SK-N-SH treated with all-trans-retinoic acid at 6 μM for 48 hours (cell line): ENCODE measurements at regions not wholly inside any gene's neighbourhood (a gene's known extent, or its start where the extent isn't known, plus 50 kb on each side); places are given as distances from the start of the nearest gene placed in this dataset.

ENCODE experiments used
- ATAC-seq: fragments of 200-7000 bp; cut with Tn5 transposase; 3 replicates; pipeline ENCODE4 v1.9.1; 2020; ENCODE audit warnings: mild to moderate bottlenecking, moderate library complexity
- BACH2 ChIP-seq: fragments of 250-450 bp; sonication (Bioruptor Pico); IDR thresholded peaks from 2 replicates; pipeline ENCODE4 v1.9.0; 2021; ENCODE audit warnings: mild to moderate bottlenecking, borderline replicate concordance
- CREB5 ChIP-seq: fragments of 250-450 bp; sonication (Bioruptor Pico); IDR thresholded peaks from 2 replicates; pipeline ENCODE4 v1.5.1; 2020; ENCODE audit warnings: low read depth, mild to moderate bottlenecking, moderate library complexity
- CSDC2 ChIP-seq: fragments of 250-450 bp; sonication (Bioruptor Pico); IDR thresholded peaks from 2 replicates; pipeline ENCODE4 v1.5.0; 2020; ENCODE audit warnings: mild to moderate bottlenecking, moderate library complexity
- CSRNP3 ChIP-seq: fragments of 250-450 bp; sonication (Bioruptor Pico); IDR thresholded peaks from 2 replicates; pipeline ENCODE4 v1.5.1; 2021; ENCODE audit warnings: mild to moderate bottlenecking, moderate library complexity
- ESRRG ChIP-seq: fragments of 250-450 bp; sonication (Bioruptor Pico); IDR thresholded peaks from 2 replicates; pipeline ENCODE4 v1.6.1; 2021; ENCODE audit warnings: mild to moderate bottlenecking
- GLIS3 ChIP-seq: fragments of 250-450 bp; sonication (Bioruptor Pico); IDR thresholded peaks from 2 replicates; pipeline ENCODE4 v1.5.0; 2020; ENCODE audit warnings: mild to moderate bottlenecking, moderate library complexity
- ISL1 ChIP-seq: fragments of 250-450 bp; sonication (Bioruptor Pico); IDR thresholded peaks from 2 replicates; pipeline ENCODE4 v2.1.2; 2022; ENCODE audit warnings: mild to moderate bottlenecking, moderate library complexity
- OSR1 ChIP-seq: fragments of 250-450 bp; sonication (Bioruptor Pico); IDR thresholded peaks from 2 replicates; pipeline ENCODE4 v1.8.0; 2022; ENCODE audit warnings: moderate library complexity, mild to moderate bottlenecking, inconsistent platforms
- PATZ1 ChIP-seq: fragments of 250-450 bp; sonication (Bioruptor Pico); IDR thresholded peaks from 2 replicates; pipeline ENCODE4 v1.8.0; 2020; ENCODE audit warnings: mild to moderate bottlenecking, moderate library complexity, borderline replicate concordance
- POU6F1 ChIP-seq: fragments of 250-450 bp; sonication (Bioruptor Pico); IDR thresholded peaks from 2 replicates; pipeline ENCODE4 v1.8.0; 2021; ENCODE audit warnings: low read depth, mild to moderate bottlenecking, moderate library complexity, borderline replicate concordance
- PPARA ChIP-seq: fragments of 250-450 bp; sonication (Bioruptor Pico); IDR thresholded peaks from 2 replicates; pipeline ENCODE4 v1.5.0; 2020; ENCODE audit warnings: mild to moderate bottlenecking, borderline replicate concordance
- RARB ChIP-seq: fragments of 250-450 bp; sonication (Bioruptor Pico); IDR thresholded peaks from 2 replicates; pipeline ENCODE4 v1.8.0; 2021; ENCODE audit warnings: mild to moderate bottlenecking, moderate library complexity
- SNAI2 ChIP-seq: fragments of 250-450 bp; sonication (Bioruptor Pico); IDR thresholded peaks from 2 replicates; pipeline ENCODE4 v1.5.0; 2020; ENCODE audit warnings: mild to moderate bottlenecking, moderate library complexity
- TCF4 ChIP-seq: fragments of 250-450 bp; sonication (Bioruptor Pico); IDR thresholded peaks from 2 replicates; pipeline ENCODE4 v1.8.0; 2021; ENCODE audit warnings: mild to moderate bottlenecking, moderate library complexity, borderline replicate concordance
- TOX ChIP-seq: fragments of 250-450 bp; sonication (Bioruptor Pico); IDR thresholded peaks from 2 replicates; pipeline ENCODE4 v1.8.0; 2021; ENCODE audit warnings: mild to moderate bottlenecking, moderate library complexity, borderline replicate concordance
- TSHZ2 ChIP-seq: fragments of 250-450 bp; sonication (Bioruptor Pico); IDR thresholded peaks from 2 replicates; pipeline ENCODE4 v1.5.0; 2020; ENCODE audit warnings: mild to moderate bottlenecking, moderate library complexity
- ZC3H10 ChIP-seq: fragments of 250-450 bp; sonication (Bioruptor Pico); IDR thresholded peaks from 2 replicates; pipeline ENCODE4 v1.5.1; 2021; ENCODE audit warnings: mild to moderate bottlenecking, moderate library complexity
- ZFP3 ChIP-seq: fragments of 250-450 bp; sonication (Bioruptor Pico); IDR thresholded peaks from 2 replicates; pipeline ENCODE4 v1.5.0; 2020; ENCODE audit warnings: mild to moderate bottlenecking, moderate library complexity
- ZFP30 ChIP-seq: fragments of 450-650 bp; formaldehyde crosslinking; IDR thresholded peaks from 2 replicates; pipeline ENCODE4 v1.5.0; 2022; ENCODE audit warnings: mild to moderate bottlenecking, moderate library complexity
- ZNF565 ChIP-seq: fragments of 450-650 bp; formaldehyde crosslinking; conservative IDR thresholded peaks from 2 replicates; pipeline ENCODE4 v1.5.0; 2020; ENCODE audit warnings: low read depth, mild to moderate bottlenecking, moderate library complexity

- ATAC-seq = no peak
- TF ChIP-seq TOX (no peak), ZFP30 (CRISPR knock-in tag) (no peak), CSDC2 (CRISPR knock-in tag) (no peak), PATZ1 (CRISPR knock-in tag) (no peak), CREB5 (CRISPR knock-in tag) (no peak), SNAI2 (CRISPR knock-in tag) (no peak), TSHZ2 (CRISPR knock-in tag) (no peak), GLIS3 (no peak), ISL1 (CRISPR knock-in tag) (no peak), CSRNP3 (no peak), RARB (CRISPR knock-in tag) (no peak), OSR1 (CRISPR knock-in tag) (no peak), ZNF565 (CRISPR knock-in tag) (no peak), TCF4 (CRISPR knock-in tag) (no peak), ZC3H10 (CRISPR knock-in tag) (no peak), BACH2 (CRISPR knock-in tag) (no peak)
Measured at GRCh38 chr4:178778496-178778895, 1336.3 kb upstream of the AGA start.

- TF ChIP-seq CSRNP3 (no peak), CSDC2 (CRISPR knock-in tag) (no peak), ZFP30 (CRISPR knock-in tag) (no peak), ISL1 (CRISPR knock-in tag) (no peak), PPARA (CRISPR knock-in tag) (no peak), TOX (no peak), ZFP3 (CRISPR knock-in tag) (no peak)
- no peak for ATAC-seq
Measured at GRCh38 chr4:178781779-178782178, 1339.5 kb upstream of the AGA start.

GRCh38 chr4:178784491-178784890, 1342.3 kb upstream of the AGA start:
- TF ChIP-seq TOX (no peak), CSRNP3 (no peak)
- ATAC-seq = no peak

GRCh38 chr4:178789279-178789678, 1347.0 kb upstream of the AGA start:
- no peak for TF ChIP-seq PATZ1 (CRISPR knock-in tag)
- no peak for TF ChIP-seq ZFP30 (CRISPR knock-in tag)
- TF ChIP-seq TOX = no peak
- no peak for TF ChIP-seq RARB (CRISPR knock-in tag)
- no peak for TF ChIP-seq POU6F1
- no peak for TF ChIP-seq ZNF565 (CRISPR knock-in tag)
- TF ChIP-seq ESRRG = no peak
- no peak for TF ChIP-seq CSRNP3
- ATAC-seq = no peak
